ENCODE measurements at regions not wholly inside any gene's neighbourhood (a gene's known extent, or its start where the extent isn't known, plus 50 kb on each side); places are given as distances from the start of the nearest gene placed in this dataset.
A peak's percentile ranks its signal among the peaks of the same experiment; 100 is the strongest.

DNA sequence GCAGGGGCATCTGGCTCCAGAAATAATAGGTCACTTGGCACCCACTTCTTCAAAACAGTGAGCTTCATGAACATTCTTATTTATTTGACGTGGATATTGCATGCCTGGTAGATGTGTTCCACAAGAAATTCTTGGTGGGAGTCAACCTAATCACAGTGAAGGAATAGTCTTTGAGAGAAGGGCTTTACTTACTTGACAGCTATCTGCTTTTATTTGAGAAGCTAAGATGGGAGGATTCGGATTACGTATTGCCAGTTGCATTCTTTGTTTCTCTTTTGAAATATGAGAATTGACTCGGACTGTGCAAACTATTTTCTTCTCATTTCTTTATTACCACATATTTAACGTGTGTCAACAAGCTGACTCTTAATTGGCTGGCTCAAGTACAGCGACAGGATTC, 117.2 kb downstream of the FASLG start:
- Mint-ChIP-seq H3K36me3 (ENCODE audit: low read depth) (no peaks in the 10 kb centered on the region), H3K4me3 (no peak overlapping the region), H3K27me3 (ENCODE audit: low read depth) (no peaks in the 10 kb centered on the region), H3K9me3 (peaks cover 3% of the 10 kb centered on the region), H3K27ac (ENCODE audit: unreplicated experiment) (no peak overlapping the region), H3K4me1 (no peaks in the 10 kb centered on the region)
- TF ChIP-seq CTCF (conservative IDR thresholded peaks at IDR 0.05), result no peak
- no peak for DNase-seq (ENCODE audit: low read depth, low spot score)

DNA sequence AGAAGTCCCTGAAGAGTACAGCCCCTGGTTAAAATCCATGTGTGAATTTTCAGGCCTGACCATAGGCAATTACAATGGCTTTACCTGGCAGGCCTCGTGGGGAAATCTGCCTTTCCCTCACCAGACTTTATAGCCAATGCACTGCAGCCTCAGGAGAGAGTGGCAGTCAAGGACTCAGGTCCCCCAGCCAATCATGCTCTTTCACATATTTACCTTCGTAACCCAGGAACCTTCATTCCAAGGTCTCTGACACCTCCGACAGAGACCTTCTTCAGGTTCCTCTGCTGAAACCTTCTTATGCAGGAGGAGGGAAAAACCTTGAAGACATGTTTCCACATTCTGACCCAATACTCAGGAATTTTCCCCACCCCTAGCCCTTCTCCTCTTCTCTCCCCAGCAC, 118.9 kb downstream of the FASLG start:
- TF ChIP-seq CTCF (conservative IDR thresholded peaks at IDR 0.05), result no peak
- Mint-ChIP-seq H3K4me1 (no peaks in the 10 kb centered on the region), H3K27me3 (ENCODE audit: low read depth) (no peaks in the 10 kb centered on the region), H3K27ac (ENCODE audit: unreplicated experiment) (no peak overlapping the region), H3K36me3 (ENCODE audit: low read depth) (peaks cover 2% of the 10 kb centered on the region), H3K4me3 (no peak overlapping the region), H3K9me3 (peaks cover 2% of the 10 kb centered on the region)
- no peak for DNase-seq (ENCODE audit: low read depth, low spot score)

GRCh38 chr1:172778456-172779455, 119.9 kb downstream of the FASLG start:
- Mint-ChIP-seq H3K4me3 (no peak overlapping the region), H3K9me3 (peaks cover 5% of the 10 kb centered on the region), H3K27me3 (ENCODE audit: low read depth) (no peaks in the 10 kb centered on the region), H3K4me1 (no peaks in the 10 kb centered on the region), H3K36me3 (ENCODE audit: low read depth) (peaks cover 3% of the 10 kb centered on the region), H3K27ac (ENCODE audit: unreplicated experiment) (no peak overlapping the region)
- peak; percentile 24 for TF ChIP-seq CTCF (conservative IDR thresholded peaks at IDR 0.05)
- DNase-seq (ENCODE audit: low read depth, low spot score), result no peak

GRCh38 chr1:172779491-172779890, 120.6 kb downstream of the FASLG start:
- Mint-ChIP-seq H3K4me1 (no peaks in the 10 kb centered on the region), H3K27me3 (ENCODE audit: low read depth) (no peaks in the 10 kb centered on the region), H3K4me3 (no peak overlapping the region), H3K9me3 (peaks cover 9% of the 10 kb centered on the region), H3K36me3 (ENCODE audit: low read depth) (peaks cover 3% of the 10 kb centered on the region), H3K27ac (ENCODE audit: unreplicated experiment) (no peak overlapping the region)
- DNase-seq (ENCODE audit: low read depth, low spot score), result no peak
- TF ChIP-seq CTCF (conservative IDR thresholded peaks at IDR 0.05), result no peak

DNA sequence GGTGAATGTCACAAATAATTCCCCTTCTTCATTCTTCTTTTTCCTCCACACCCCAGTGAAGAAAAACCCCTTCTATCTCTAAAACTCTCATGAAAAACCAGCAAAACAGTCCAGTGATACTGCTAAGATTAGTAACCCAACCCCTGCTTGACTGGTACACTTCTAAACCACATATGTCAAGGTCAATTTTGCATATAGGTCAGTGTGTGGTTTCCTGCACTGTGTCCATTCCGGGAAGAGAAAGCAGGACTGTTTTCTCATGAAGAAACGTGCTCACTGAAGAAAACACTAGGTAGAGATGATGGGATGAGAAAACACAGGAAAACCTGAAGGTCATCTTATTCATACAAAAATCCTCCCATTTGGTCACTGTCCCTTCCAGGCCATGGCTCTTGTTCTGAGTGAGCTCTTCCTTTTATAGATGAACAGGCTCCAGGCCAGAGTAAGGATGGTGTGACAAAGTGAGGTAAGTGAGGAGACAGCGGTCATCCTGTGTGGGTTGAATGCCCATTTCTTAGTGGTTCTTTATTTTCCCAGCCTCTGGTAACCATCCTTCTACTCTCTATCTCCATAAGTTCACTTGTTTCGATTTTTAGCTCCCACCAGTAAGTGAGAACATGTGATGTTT, 122.7 kb downstream of the FASLG start:
- Mint-ChIP-seq H3K4me1 (no peaks in the 10 kb centered on the region), H3K4me3 (no peak overlapping the region), H3K9me3 (peaks cover 11% of the 10 kb centered on the region), H3K27me3 (ENCODE audit: low read depth) (no peaks in the 10 kb centered on the region), H3K27ac (ENCODE audit: unreplicated experiment) (no peak overlapping the region), H3K36me3 (ENCODE audit: low read depth) (peaks cover 3% of the 10 kb centered on the region)
- no peak for DNase-seq (ENCODE audit: low read depth, low spot score)
- no peak for TF ChIP-seq CTCF (conservative IDR thresholded peaks at IDR 0.05)

Data from neural crest cell (in vitro differentiated cells).